ENCODE measurements at regions not wholly inside any gene's neighbourhood (a gene's known extent, or its start where the extent isn't known, plus 50 kb on each side); places are given as distances from the start of the nearest gene placed in this dataset.

- DNase-seq: no peak
Measured at GRCh38 chr4:181693517-181693916, 549.7 kb upstream of the TENM3 start.

- no peak for DNase-seq
Measured at GRCh38 chr4:181698221-181698620, 545.0 kb upstream of the TENM3 start.

GRCh38 chr4:181701214-181701613 lies 542.0 kb upstream of the TENM3 start:
- no peak for DNase-seq

GRCh38 chr4:181701894-181702293 lies 541.3 kb upstream of the TENM3 start:
- no peak for DNase-seq

GRCh38 chr4:181702864-181703495 lies 540.2 kb upstream of the TENM3 start:
- no peak for DNase-seq

GRCh38 chr4:181710143-181710542 lies 533.1 kb upstream of the TENM3 start:
- no peak for DNase-seq

GRCh38 chr4:181711387-181711786 lies 531.8 kb upstream of the TENM3 start:
- no peak for DNase-seq

- no peak for DNase-seq
Measured at GRCh38 chr4:181728305-181728966, 514.8 kb upstream of the TENM3 start.

- no peak for DNase-seq
Measured at GRCh38 chr4:181731900-181732299, 511.3 kb upstream of the TENM3 start.

GRCh38 chr4:181737744-181738143 lies 505.5 kb upstream of the TENM3 start:
- no peak for DNase-seq

- DNase-seq: no peak
Measured at GRCh38 chr4:181739031-181739430, 504.2 kb upstream of the TENM3 start.

GRCh38 chr4:181741513-181741912 lies 501.7 kb upstream of the TENM3 start:
- no peak for DNase-seq

- no peak for DNase-seq
Measured at GRCh38 chr4:181745933-181746625, 497.1 kb upstream of the TENM3 start.

- DNase-seq: no peak
Measured at GRCh38 chr4:181748581-181748980, 494.6 kb upstream of the TENM3 start.

- DNase-seq: no peak
Measured at GRCh38 chr4:181752516-181752915, 490.7 kb upstream of the TENM3 start.

GRCh38 chr4:181753207-181753606 lies 490.0 kb upstream of the TENM3 start:
- DNase-seq: no peak

- DNase-seq: no peak
Measured at GRCh38 chr4:181755846-181756245, 487.4 kb upstream of the TENM3 start.

GRCh38 chr4:181756451-181757095 lies 486.6 kb upstream of the TENM3 start:
- no peak for DNase-seq

GRCh38 chr4:181757098-181757497 lies 486.1 kb upstream of the TENM3 start:
- no peak for DNase-seq

- DNase-seq: no peak
Measured at GRCh38 chr4:181757910-181758660, 485.1 kb upstream of the TENM3 start.

GRCh38 chr4:181760560-181760959 lies 482.6 kb upstream of the TENM3 start:
- no peak for DNase-seq

GRCh38 chr4:181761156-181761555 lies 482.0 kb upstream of the TENM3 start:
- no peak for DNase-seq

GRCh38 chr4:181766061-181766548 lies 477.1 kb upstream of the TENM3 start:
- no peak for DNase-seq
